ENCODE measurements at regions not wholly inside any gene's neighbourhood (a gene's known extent, or its start where the extent isn't known, plus 50 kb on each side); places are given as distances from the start of the nearest gene placed in this dataset.

DNA sequence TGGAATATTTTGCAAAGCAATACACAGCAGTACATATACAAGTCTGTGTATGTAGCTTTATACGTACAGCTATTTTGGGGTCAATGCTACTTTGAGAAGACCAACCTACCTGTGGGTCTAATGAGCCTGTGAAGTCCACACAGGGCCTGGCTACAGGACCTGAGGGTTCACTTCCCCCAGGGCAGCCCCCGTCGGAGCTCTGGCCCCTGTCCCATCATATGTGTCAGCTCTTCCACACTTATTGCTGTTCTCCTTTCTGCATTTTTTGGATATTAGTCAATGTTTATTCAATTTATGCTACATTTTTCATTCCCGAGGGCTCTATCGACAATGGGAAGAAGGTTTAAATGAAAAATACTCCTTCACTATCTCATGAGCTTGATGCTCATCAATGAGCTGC, 1473.6 kb downstream of the BRD1 start:
- TF ChIP-seq POLR2A (IDR thresholded peaks at IDR 0.05): no peak
- TF ChIP-seq, protein P1, sequence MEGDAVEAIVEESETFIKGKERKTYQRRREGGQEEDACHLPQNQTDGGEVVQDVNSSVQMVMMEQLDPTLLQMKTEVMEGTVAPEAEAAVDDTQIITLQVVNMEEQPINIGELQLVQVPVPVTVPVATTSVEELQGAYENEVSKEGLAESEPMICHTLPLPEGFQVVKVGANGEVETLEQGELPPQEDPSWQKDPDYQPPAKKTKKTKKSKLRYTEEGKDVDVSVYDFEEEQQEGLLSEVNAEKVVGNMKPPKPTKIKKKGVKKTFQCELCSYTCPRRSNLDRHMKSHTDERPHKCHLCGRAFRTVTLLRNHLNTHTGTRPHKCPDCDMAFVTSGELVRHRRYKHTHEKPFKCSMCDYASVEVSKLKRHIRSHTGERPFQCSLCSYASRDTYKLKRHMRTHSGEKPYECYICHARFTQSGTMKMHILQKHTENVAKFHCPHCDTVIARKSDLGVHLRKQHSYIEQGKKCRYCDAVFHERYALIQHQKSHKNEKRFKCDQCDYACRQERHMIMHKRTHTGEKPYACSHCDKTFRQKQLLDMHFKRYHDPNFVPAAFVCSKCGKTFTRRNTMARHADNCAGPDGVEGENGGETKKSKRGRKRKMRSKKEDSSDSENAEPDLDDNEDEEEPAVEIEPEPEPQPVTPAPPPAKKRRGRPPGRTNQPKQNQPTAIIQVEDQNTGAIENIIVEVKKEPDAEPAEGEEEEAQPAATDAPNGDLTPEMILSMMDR (IDR thresholded peaks at IDR 0.05): no peak
- H3K4me1 ChIP-seq (replicated peaks in 1 of 2): no peaks in the 10 kb centered on the region
- H3K27ac ChIP-seq: no peak overlapping the region
- no peaks in the 10 kb centered on the region for H3K9me3 ChIP-seq (replicated peaks in 1 of 3)
- DNase-seq: no peak
- 66 to 75% (median 69%) methylated on average over 5 of the region's 5 CpGs for WGBS, 4 donors
- intact Hi-C loops (cut with DNase I): no loop called here
- no peak overlapping the region for H3K4me3 ChIP-seq
- no peaks in the 10 kb centered on the region for H3K36me3 ChIP-seq (replicated peaks in 1 of 2)
- H3K27me3 ChIP-seq: peaks cover 8% of the 10 kb centered on the region

DNA sequence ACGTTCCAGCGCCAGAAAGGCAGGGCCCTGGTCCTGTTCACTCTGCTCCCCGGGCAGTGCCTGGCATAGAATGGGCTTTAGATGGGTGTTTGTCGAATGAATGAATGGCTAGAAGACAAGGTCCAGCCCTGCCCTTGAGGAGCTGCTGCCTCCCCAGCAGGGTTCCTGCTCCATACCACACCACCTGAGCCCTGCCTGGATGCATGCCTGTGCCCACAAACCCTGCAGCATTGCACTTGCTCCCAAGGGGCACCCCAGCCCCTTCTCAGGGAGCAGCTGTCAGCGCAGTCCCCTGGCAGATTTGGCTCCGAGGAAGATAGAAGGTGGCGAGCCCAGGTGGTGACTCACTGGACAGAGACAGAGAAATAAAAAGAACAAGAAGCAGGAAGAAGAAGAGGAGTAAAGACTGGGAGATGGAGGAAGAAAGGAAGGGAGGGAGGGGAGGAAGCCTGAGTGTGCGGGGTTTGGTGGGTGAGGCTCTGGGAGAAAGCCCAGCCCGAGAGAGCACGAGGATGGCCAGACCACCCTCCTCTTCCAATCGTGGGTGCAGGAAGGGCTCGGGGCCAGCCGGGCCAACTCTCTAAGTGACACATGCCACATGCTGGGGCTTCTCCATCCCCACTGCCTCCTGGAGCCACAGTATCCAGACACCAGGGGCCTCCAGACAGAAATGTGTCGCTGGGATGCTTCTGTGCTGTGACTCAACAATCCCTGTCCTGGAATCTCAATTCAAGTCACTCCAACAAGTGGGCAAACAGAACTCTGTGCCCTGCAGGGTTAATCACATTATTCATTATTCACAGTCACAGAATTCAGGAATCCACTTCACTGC, 1474.3 kb downstream of the BRD1 start:
- intact Hi-C loops (cut with DNase I): no loop called here
- Histone ChIP-seq H3K4me3 (no peak overlapping the region), H3K27ac (no peak overlapping the region), H3K27me3 (peaks cover 1% of the 10 kb centered on the region), H3K9me3 (replicated peaks in 1 of 3) (no peaks in the 10 kb centered on the region), H3K4me1 (replicated peaks in 1 of 2) (no peaks in the 10 kb centered on the region), H3K36me3 (replicated peaks in 1 of 2) (no peaks in the 10 kb centered on the region)
- TF ChIP-seq, protein P1 (IDR thresholded peaks at IDR 0.05): no peak
- no peak for TF ChIP-seq POLR2A (IDR thresholded peaks at IDR 0.05)
- WGBS, 4 donors: 67 to 75% (median 70%) methylated on average over 9 to 14 of the region's 14 CpGs
- DNase-seq: no peak

DNA sequence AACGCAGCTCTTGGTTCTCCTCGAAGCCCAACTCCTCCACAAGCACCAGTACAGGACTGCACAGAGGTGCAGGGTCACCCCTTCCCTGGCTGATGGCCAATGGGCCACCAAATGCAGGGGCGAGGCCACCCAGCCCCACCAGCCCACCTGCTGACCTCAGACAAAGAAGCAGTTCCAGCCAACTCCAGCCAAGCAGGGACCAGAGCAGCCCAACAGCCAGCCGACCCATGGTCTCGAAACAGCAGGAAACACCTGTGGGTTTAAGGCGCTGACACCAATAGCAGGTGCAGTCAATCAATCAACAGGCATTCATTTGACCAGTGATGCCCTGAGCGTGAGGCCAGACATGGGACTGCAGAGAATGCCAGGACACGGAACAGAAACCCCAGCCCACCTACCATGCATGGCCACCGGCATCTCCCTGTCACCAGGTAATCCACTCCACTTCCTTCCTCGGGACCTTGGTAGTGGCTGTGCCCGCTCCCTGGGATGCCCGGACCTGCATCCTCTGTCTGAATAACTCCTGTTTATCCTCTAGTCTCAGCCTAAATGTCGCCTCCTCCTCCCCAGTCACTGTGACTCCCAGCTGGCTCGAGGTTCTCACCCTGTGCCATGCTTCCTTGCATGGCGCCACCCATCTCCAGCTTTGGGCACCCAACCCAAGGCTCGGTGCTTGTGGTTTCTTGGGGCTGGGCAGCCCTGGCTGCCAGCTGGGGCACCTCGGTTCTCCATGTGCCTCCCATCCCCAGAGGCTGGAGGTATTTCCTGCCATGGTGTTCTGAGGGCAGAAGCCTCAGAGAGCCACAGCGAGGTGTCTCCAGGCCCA, 1475.4 kb downstream of the BRD1 start:
- WGBS, 4 donors: 73 to 79% (median 76%) methylated on average over 16 to 18 of the region's 18 CpGs
- no peak for TF ChIP-seq POLR2A (IDR thresholded peaks at IDR 0.05)
- TF ChIP-seq, protein P1 (IDR thresholded peaks at IDR 0.05): no peak
- Histone ChIP-seq H3K9me3 (replicated peaks in 1 of 3) (no peaks in the 10 kb centered on the region), H3K27me3 (no peaks in the 10 kb centered on the region), H3K36me3 (replicated peaks in 1 of 2) (no peaks in the 10 kb centered on the region), H3K4me1 (replicated peaks in 1 of 2) (no peaks in the 10 kb centered on the region), H3K27ac (no peak overlapping the region), H3K4me3 (no peak overlapping the region)
- intact Hi-C loops (cut with DNase I): no loop called here
- no peak for DNase-seq

GRCh38 chr22:48351376-48352085, 1476.1 kb downstream of the BRD1 start:
- Histone ChIP-seq H3K36me3 (replicated peaks in 1 of 2) (no peaks in the 10 kb centered on the region), H3K27me3 (no peaks in the 10 kb centered on the region), H3K4me1 (replicated peaks in 1 of 2) (no peaks in the 10 kb centered on the region), H3K27ac (no peak overlapping the region), H3K9me3 (replicated peaks in 1 of 3) (no peaks in the 10 kb centered on the region), H3K4me3 (no peak overlapping the region)
- whole genome bisulfite sequencing, 4 donors: 67 to 70% (median 69%) methylated on average over 9 to 13 of the region's 13 CpGs
- no peak for TF ChIP-seq POLR2A (IDR thresholded peaks at IDR 0.05)
- TF ChIP-seq, protein P1 (IDR thresholded peaks at IDR 0.05): no peak
- DNase-seq: no peak
- intact Hi-C loops (cut with DNase I): no loop called here

Data from adrenal gland (tissue), 9 donors.